ENCODE measurements at regions not wholly inside any gene's neighbourhood (a gene's known extent, or its start where the extent isn't known, plus 50 kb on each side); places are given as distances from the start of the nearest gene placed in this dataset.

DNA sequence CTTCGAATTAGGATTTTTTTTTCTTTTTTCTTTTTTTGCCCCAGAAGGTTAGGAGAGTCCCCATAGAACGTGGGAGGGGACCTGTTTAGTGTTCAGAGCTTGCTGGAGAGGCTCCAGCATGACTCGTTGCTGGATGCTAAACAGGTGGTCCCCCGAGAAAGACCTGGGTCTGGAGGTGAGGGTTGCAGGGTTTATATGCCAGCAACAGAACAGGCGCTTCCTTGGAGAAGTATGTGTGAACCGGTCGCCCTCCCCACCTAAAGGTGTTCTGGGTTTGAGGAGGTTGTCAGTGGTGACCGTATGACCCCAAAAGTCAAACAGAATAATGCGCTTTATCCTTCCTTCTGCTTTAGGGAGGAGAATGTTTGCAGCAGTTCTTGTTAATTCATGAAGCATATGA, 52.1 kb upstream of the SHOX start:
- H3K9me3 ChIP-seq (ENCODE audit: control insufficient read depth, insufficient read depth, low read length): no peaks in the 10 kb centered on the region
- no peak overlapping the region for H3K27ac ChIP-seq (ENCODE audit: low read depth, low read length)
- TF ChIP-seq, protein P1, sequence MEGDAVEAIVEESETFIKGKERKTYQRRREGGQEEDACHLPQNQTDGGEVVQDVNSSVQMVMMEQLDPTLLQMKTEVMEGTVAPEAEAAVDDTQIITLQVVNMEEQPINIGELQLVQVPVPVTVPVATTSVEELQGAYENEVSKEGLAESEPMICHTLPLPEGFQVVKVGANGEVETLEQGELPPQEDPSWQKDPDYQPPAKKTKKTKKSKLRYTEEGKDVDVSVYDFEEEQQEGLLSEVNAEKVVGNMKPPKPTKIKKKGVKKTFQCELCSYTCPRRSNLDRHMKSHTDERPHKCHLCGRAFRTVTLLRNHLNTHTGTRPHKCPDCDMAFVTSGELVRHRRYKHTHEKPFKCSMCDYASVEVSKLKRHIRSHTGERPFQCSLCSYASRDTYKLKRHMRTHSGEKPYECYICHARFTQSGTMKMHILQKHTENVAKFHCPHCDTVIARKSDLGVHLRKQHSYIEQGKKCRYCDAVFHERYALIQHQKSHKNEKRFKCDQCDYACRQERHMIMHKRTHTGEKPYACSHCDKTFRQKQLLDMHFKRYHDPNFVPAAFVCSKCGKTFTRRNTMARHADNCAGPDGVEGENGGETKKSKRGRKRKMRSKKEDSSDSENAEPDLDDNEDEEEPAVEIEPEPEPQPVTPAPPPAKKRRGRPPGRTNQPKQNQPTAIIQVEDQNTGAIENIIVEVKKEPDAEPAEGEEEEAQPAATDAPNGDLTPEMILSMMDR (IDR thresholded peaks at IDR 0.05; ENCODE audit: low read depth, low read length, poor library complexity, severe bottlenecking): no peak
- no peak for TF ChIP-seq EZH2phosphoT487 (IDR thresholded peaks at IDR 0.05; ENCODE audit: borderline replicate concordance, low read length)
- no peaks in the 10 kb centered on the region for H3K27me3 ChIP-seq (ENCODE audit: control insufficient read depth, low read length)
- H3K36me3 ChIP-seq (ENCODE audit: control insufficient read depth, low read length): no peaks in the 10 kb centered on the region
- no peak overlapping the region for H3K4me3 ChIP-seq (ENCODE audit: low read length)
- no peaks in the 10 kb centered on the region for H3K4me1 ChIP-seq (ENCODE audit: control insufficient read depth, low read length)
- no peaks in the 10 kb centered on the region for H4K20me1 ChIP-seq (ENCODE audit: control insufficient read depth, insufficient read depth, low read depth, low read length)
- no peak overlapping the region for H3K4me2 ChIP-seq (ENCODE audit: low read length)
- H3F3A ChIP-seq (ENCODE audit: control insufficient read depth, insufficient read depth): no peaks in the 10 kb centered on the region
- H3K9me2 ChIP-seq (replicated peaks; ENCODE audit: control insufficient read depth, low read length): no peaks in the 10 kb centered on the region
- H3K79me2 ChIP-seq (ENCODE audit: control insufficient read depth, low read length): no peaks in the 10 kb centered on the region

DNA sequence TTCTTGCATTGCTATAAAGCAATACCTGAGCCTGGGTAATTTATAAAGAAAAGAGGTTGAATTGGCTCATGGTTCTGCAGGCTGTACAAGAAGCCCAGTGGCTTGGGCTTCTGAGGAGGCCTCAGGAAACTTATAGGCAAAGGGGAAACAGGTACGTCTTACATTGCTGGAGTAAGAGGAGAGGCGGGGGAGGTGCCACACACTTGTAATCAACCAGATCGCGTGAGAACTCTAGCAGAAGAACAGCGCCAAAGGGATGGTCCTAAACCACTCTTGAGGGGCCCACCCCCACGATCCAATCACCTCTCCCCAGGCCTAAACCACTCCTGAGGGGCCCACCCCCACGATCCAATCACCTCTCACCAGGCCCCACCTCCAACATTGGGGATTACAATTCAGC, 50.6 kb upstream of the SHOX start:
- no peak overlapping the region for H3K4me2 ChIP-seq (ENCODE audit: low read length)
- no peaks in the 10 kb centered on the region for H3K36me3 ChIP-seq (ENCODE audit: control insufficient read depth, low read length)
- no peaks in the 10 kb centered on the region for H3K9me2 ChIP-seq (replicated peaks; ENCODE audit: control insufficient read depth, low read length)
- H3K27ac ChIP-seq (ENCODE audit: low read depth, low read length): no peak overlapping the region
- H3F3A ChIP-seq (ENCODE audit: control insufficient read depth, insufficient read depth): no peaks in the 10 kb centered on the region
- H4K20me1 ChIP-seq (ENCODE audit: control insufficient read depth, insufficient read depth, low read depth, low read length): no peaks in the 10 kb centered on the region
- no peak for TF ChIP-seq EZH2phosphoT487 (IDR thresholded peaks at IDR 0.05; ENCODE audit: borderline replicate concordance, low read length)
- TF ChIP-seq, protein P1 (IDR thresholded peaks at IDR 0.05; ENCODE audit: low read depth, low read length, poor library complexity, severe bottlenecking): no peak
- no peak overlapping the region for H3K4me3 ChIP-seq (ENCODE audit: low read length)
- H3K27me3 ChIP-seq (ENCODE audit: control insufficient read depth, low read length): no peaks in the 10 kb centered on the region
- no peaks in the 10 kb centered on the region for H3K79me2 ChIP-seq (ENCODE audit: control insufficient read depth, low read length)
- H3K4me1 ChIP-seq (ENCODE audit: control insufficient read depth, low read length): no peaks in the 10 kb centered on the region
- no peaks in the 10 kb centered on the region for H3K9me3 ChIP-seq (ENCODE audit: control insufficient read depth, insufficient read depth, low read length)
